HEK293T (cell line): ENCODE measurements at regions not wholly inside any gene's neighbourhood (a gene's known extent, or its start where the extent isn't known, plus 50 kb on each side); places are given as distances from the start of the nearest gene placed in this dataset.

Experiments used
- ARNT ChIP-seq: fragments of 450-650 bp; IDR thresholded peaks from 2 replicates; pipeline ENCODE4 v1.6.1; 2017; ENCODE audit warnings: mild to moderate bottlenecking
- BHLHE40 ChIP-seq: fragments of 450-650 bp; IDR thresholded peaks from 2 replicates; pipeline ENCODE4 v1.6.1; 2016; ENCODE audit warnings: mild to moderate bottlenecking, moderate library complexity, borderline replicate concordance
- ELF4 ChIP-seq: fragments of 450-650 bp; IDR thresholded peaks from 2 replicates; pipeline ENCODE4 v1.6.1; 2017; ENCODE audit warnings: antibody characterized with exemption
- FOXA1 ChIP-seq: fragments of 450-650 bp; IDR thresholded peaks from 2 replicates; pipeline ENCODE4 v1.6.1; 2016; ENCODE audit warnings: mild to moderate bottlenecking
- FOXK2 ChIP-seq: fragments of 450-650 bp; IDR thresholded peaks from 2 replicates; pipeline ENCODE4 v1.6.1; 2016; ENCODE audit warnings: mild to moderate bottlenecking
- FOXM1 ChIP-seq: fragments of 450-650 bp; IDR thresholded peaks from 2 replicates; pipeline ENCODE4 v1.6.1; 2017; ENCODE audit warnings: mild to moderate bottlenecking, borderline replicate concordance
- HDGF ChIP-seq: fragments of 450-650 bp; IDR thresholded peaks from 2 replicates; pipeline ENCODE4 v1.6.1; 2017; ENCODE audit warnings: antibody characterized with exemption, borderline replicate concordance
- SP1 ChIP-seq: fragments of 450-650 bp; IDR thresholded peaks from 2 replicates; pipeline ENCODE4 v1.6.1; 2017
- ZNF384 ChIP-seq: fragments of 450-650 bp; IDR thresholded peaks from 2 replicates; pipeline ENCODE4 v1.6.1; 2016

DNA sequence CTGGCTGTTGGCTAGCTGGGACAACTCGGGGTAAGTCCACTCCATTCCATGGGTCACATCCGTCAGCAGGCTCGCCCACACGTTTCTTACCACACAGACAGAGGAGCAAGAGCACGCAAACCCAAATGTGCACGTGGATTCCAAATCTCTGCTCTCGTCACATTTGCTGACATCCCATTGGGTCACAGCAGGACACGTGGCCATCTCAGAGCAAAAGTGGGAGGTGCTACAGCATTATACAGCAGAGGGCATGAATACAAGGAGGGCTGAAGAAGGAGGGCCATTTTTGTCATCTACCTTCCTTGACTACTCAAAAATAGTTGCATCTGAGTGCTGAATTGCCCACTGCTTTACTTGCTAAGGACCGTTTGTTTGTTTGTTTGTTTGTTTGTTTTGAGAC is 84.7 kb downstream of the RBBP6 start:
- TF ChIP-seq ZNF384 (no peak), ARNT (no peak), ELF4 (no peak), HDGF (no peak), FOXM1 (no peak), SP1 (no peak), FOXK2 (no peak), FOXA1 (no peak), BHLHE40 (no peak)
